H9 (cell line): ENCODE measurements at regions not wholly inside any gene's neighbourhood (a gene's known extent, or its start where the extent isn't known, plus 50 kb on each side); places are given as distances from the start of the nearest gene placed in this dataset.

Experiments used
- DNase-seq: peaks from one replicate; pipeline ENCODE4 v3.0.0-alpha.2; 2017
- H2AFZ ChIP-seq: one replicate; pipeline ENCODE4 v1.6.1; 2013; ENCODE audit warnings: mild to moderate bottlenecking, low read length, control low read depth, moderate library complexity
- H2AK5ac ChIP-seq: 2 replicates; pipeline ENCODE4 v1.6.1; 2013; ENCODE audit warnings: low read length, control low read depth, mixed read lengths; ENCODE audit not compliant: insufficient read length
- H2BK120ac ChIP-seq: one replicate; pipeline ENCODE4 v1.6.1; 2013; ENCODE audit warnings: low read depth, mild to moderate bottlenecking, low read length, control low read depth, inconsistent platforms; ENCODE audit not compliant: poor library complexity, severe bottlenecking
- H2BK12ac ChIP-seq: 2 replicates; pipeline ENCODE4 v1.6.1; 2013; ENCODE audit warnings: low read length, control low read depth, mixed read lengths, low read depth; ENCODE audit not compliant: insufficient read length
- H2BK15ac ChIP-seq: 2 replicates; pipeline ENCODE4 v1.6.1; 2013; ENCODE audit warnings: low read depth, low read length, control low read depth
- H2BK20ac ChIP-seq: one replicate; pipeline ENCODE4 v1.6.1; 2013; ENCODE audit warnings: low read depth, mild to moderate bottlenecking, low read length, control low read depth, inconsistent platforms; ENCODE audit not compliant: poor library complexity, severe bottlenecking
- H2BK5ac ChIP-seq: 2 replicates; pipeline ENCODE4 v1.6.1; 2013; ENCODE audit warnings: low read length, control low read depth, mixed read lengths; ENCODE audit not compliant: insufficient read length
- H3K14ac ChIP-seq: 2 replicates; pipeline ENCODE4 v1.6.1; 2013; ENCODE audit warnings: low read length, control low read depth; ENCODE audit not compliant: insufficient read depth
- H3K18ac ChIP-seq: 2 replicates; pipeline ENCODE4 v1.6.1; 2013; ENCODE audit warnings: low read depth, mild to moderate bottlenecking, mixed read lengths, low read length, control low read depth; ENCODE audit not compliant: insufficient read length
- H3K23ac ChIP-seq: 2 replicates; pipeline ENCODE4 v1.6.1; 2013; ENCODE audit warnings: low read length, control low read depth, mixed read lengths, low read depth; ENCODE audit not compliant: insufficient read length
- H3K23me2 ChIP-seq: 2 replicates; pipeline ENCODE4 v1.6.1; 2013; ENCODE audit warnings: low read depth, mild to moderate bottlenecking, mixed read lengths, low read length, control low read depth; ENCODE audit not compliant: insufficient read length, poor library complexity, severe bottlenecking
- H3K27ac ChIP-seq: 2 replicates; pipeline ENCODE4 v1.5.1; 2013; ENCODE audit warnings: low read length, control low read depth, mixed read lengths, low read depth; ENCODE audit not compliant: insufficient read length
- H3K27me3 ChIP-seq: 2 replicates; pipeline ENCODE4 v1.6.1; 2013; ENCODE audit warnings: low read length, control low read depth, inconsistent platforms; ENCODE audit not compliant: insufficient read depth
- H3K4ac ChIP-seq: 2 replicates; pipeline ENCODE4 v1.6.1; 2013; ENCODE audit warnings: low read depth, mild to moderate bottlenecking, control low read depth, inconsistent platforms, low read length, moderate library complexity
- H3K4me1 ChIP-seq: 2 replicates; pipeline ENCODE4 v1.6.1; 2013; ENCODE audit warnings: low read length, control low read depth, inconsistent platforms; ENCODE audit not compliant: insufficient read depth
- H3K4me2 ChIP-seq: 2 replicates; pipeline ENCODE4 v1.6.1; 2013; ENCODE audit warnings: low read length, control low read depth, mixed read lengths; ENCODE audit not compliant: insufficient read length, insufficient read depth
- H3K56ac ChIP-seq: 2 replicates; pipeline ENCODE4 v1.6.1; 2013; ENCODE audit warnings: low read depth, mild to moderate bottlenecking, mixed read lengths, low read length, control low read depth; ENCODE audit not compliant: insufficient read length
- H3K79me1 ChIP-seq: 2 replicates; pipeline ENCODE4 v1.6.1; 2013; ENCODE audit warnings: low read depth, mild to moderate bottlenecking, moderate library complexity, low read length, control low read depth, inconsistent platforms; ENCODE audit not compliant: insufficient read depth, poor library complexity, severe bottlenecking
- H3K79me2 ChIP-seq: 2 replicates; pipeline ENCODE4 v1.6.1; 2013; ENCODE audit warnings: low read length, control low read depth, inconsistent platforms; ENCODE audit not compliant: insufficient read depth
- H3K9ac ChIP-seq: 2 replicates; pipeline ENCODE4 v1.6.1; 2013; ENCODE audit warnings: low read length, control low read depth, mixed read lengths; ENCODE audit not compliant: insufficient read length; ENCODE audit errors: extremely low read depth
- H3K9me3 ChIP-seq: one replicate; pipeline ENCODE4 v1.6.1; 2013; ENCODE audit warnings: low read depth, low read length, inconsistent platforms; ENCODE audit not compliant: control insufficient read depth
- H3T11ph ChIP-seq: one replicate; pipeline ENCODE4 v1.6.1; 2013; ENCODE audit warnings: mild to moderate bottlenecking, low read length, control low read depth, inconsistent platforms
- H4K20me1 ChIP-seq: one replicate; pipeline ENCODE4 v1.6.1; 2013; ENCODE audit not compliant: control insufficient read depth, insufficient read length, insufficient read depth
- H4K5ac ChIP-seq: 2 replicates; pipeline ENCODE4 v1.6.1; 2013; ENCODE audit warnings: low read depth, mild to moderate bottlenecking, mixed read lengths, low read length, control low read depth; ENCODE audit not compliant: insufficient read length
- H4K8ac ChIP-seq: replicated peaks from 2 replicates; pipeline ENCODE4 v1.6.1; 2013; ENCODE audit warnings: low read length, control low read depth, mixed read lengths, low read depth; ENCODE audit not compliant: insufficient read length
- H4K91ac ChIP-seq: 2 replicates; pipeline ENCODE4 v1.6.1; 2013; ENCODE audit warnings: low read depth, mild to moderate bottlenecking, moderate library complexity, mixed read lengths, low read length, control low read depth; ENCODE audit not compliant: insufficient read length
- H3K27ac Mint-ChIP-seq, 3 experiments: 2 replicates in 2 of 3; 3 replicates in 1 of 3; pipeline ENCODE4 v1.8.0; 2020 to 2021; ENCODE audit warnings: mixed read lengths in 3 of 3, mild to moderate bottlenecking in 1 of 3, moderate library complexity in 1 of 3
- H3K27me3 Mint-ChIP-seq: 2 replicates; pipeline ENCODE4 v1.8.0; 2021; ENCODE audit warnings: low read depth, mild to moderate bottlenecking, moderate library complexity, mixed read lengths
- H3K36me3 Mint-ChIP-seq, 3 experiments: 2 replicates in 2 of 3; 3 replicates in 1 of 3; pipeline ENCODE4 v1.8.0; 2020 to 2021; ENCODE audit warnings: low read depth in 3 of 3, mixed read lengths in 3 of 3; ENCODE audit not compliant: insufficient read depth in 1 of 3
- H3K4me1 Mint-ChIP-seq, 2 experiments: 2 replicates each; pipeline ENCODE4 v1.8.0; 2020; ENCODE audit warnings: mixed read lengths in 2 of 2
- H3K4me3 Mint-ChIP-seq, 2 experiments: 2 replicates in 1 of 2; 3 replicates in 1 of 2; pipeline ENCODE4 v1.8.0; 2020 to 2021; ENCODE audit warnings: mild to moderate bottlenecking in 2 of 2, mixed read lengths in 2 of 2, moderate library complexity in 1 of 2
- H3K9me3 Mint-ChIP-seq, 2 experiments: 2 replicates in 1 of 2; 3 replicates in 1 of 2; pipeline ENCODE4 v1.8.0; 2020; ENCODE audit warnings: mild to moderate bottlenecking in 2 of 2, mixed read lengths in 2 of 2, moderate library complexity in 1 of 2
- TF ChIP-seq, protein P1 (sequence below): fragments of 200-600 bp; sonication (generic); conservative IDR thresholded peaks from 3 replicates; pipeline ENCODE4 v1.8.0; 2021; ENCODE audit warnings: antibody characterized with exemption, mild to moderate bottlenecking

DNA sequence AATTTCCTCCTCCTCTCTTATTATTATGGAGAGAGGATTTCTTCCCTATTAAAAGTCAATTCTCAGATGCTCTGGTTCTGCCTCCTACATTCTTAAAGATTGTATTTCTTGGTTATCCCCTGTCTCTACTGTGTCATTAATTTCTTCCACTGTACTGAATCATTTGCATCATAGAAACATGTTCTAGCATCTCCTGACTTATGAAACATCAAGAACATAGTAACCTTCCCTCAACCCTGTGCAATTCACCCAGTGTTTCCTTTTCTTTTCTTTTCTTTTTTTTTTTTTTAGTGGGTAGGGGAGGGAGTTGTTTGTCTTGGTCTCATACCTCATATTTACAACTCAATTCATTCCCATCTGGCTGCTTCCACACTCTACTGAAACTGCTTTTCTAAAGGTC is 288.0 kb upstream of the PLET1 start:
- Histone ChIP-seq H4K20me1 (no peaks in the 10 kb centered on the region), H3K9me3 (no peaks in the 10 kb centered on the region), H3K27ac (no peak overlapping the region), H3K18ac (no peak overlapping the region), H3K4me2 (no peak overlapping the region), H3K79me1 (no peaks in the 10 kb centered on the region), H2BK15ac (no peak overlapping the region), H2AFZ (no peak overlapping the region), H3K23me2 (no peaks in the 10 kb centered on the region), H2BK5ac (no peak overlapping the region), H2BK12ac (no peak overlapping the region), H3K79me2 (no peaks in the 10 kb centered on the region), H3K56ac (no peak overlapping the region), H2BK20ac (no peak overlapping the region), H3K14ac (no peak overlapping the region), H2BK120ac (no peak overlapping the region), H4K8ac (no peak overlapping the region), H3T11ph (no peak overlapping the region), H4K5ac (no peak overlapping the region), H2AK5ac (no peak overlapping the region), H3K9ac (no peak overlapping the region), H3K4ac (no peak overlapping the region), H3K23ac (no peak overlapping the region), H3K4me1 (no peaks in the 10 kb centered on the region), H3K27me3 (no peaks in the 10 kb centered on the region), H4K91ac (no peak overlapping the region)
- Mint-ChIP-seq H3K27me3 (no peaks in the 10 kb centered on the region), H3K9me3 (no peaks in the 10 kb centered on the region; a peak in 2 of 5 replicates), H3K4me1 (peaks cover 5 to 12% of the 10 kb centered on the region in 2 experiments), H3K4me3 (no peak overlapping the region), H3K36me3 (peaks cover 0 to 2% (median 0%) of the 10 kb centered on the region in 3 experiments; a peak in 2 of 7 replicates), H3K27ac (no peak overlapping the region)
- no peak for DNase-seq
- TF ChIP-seq, protein P1, sequence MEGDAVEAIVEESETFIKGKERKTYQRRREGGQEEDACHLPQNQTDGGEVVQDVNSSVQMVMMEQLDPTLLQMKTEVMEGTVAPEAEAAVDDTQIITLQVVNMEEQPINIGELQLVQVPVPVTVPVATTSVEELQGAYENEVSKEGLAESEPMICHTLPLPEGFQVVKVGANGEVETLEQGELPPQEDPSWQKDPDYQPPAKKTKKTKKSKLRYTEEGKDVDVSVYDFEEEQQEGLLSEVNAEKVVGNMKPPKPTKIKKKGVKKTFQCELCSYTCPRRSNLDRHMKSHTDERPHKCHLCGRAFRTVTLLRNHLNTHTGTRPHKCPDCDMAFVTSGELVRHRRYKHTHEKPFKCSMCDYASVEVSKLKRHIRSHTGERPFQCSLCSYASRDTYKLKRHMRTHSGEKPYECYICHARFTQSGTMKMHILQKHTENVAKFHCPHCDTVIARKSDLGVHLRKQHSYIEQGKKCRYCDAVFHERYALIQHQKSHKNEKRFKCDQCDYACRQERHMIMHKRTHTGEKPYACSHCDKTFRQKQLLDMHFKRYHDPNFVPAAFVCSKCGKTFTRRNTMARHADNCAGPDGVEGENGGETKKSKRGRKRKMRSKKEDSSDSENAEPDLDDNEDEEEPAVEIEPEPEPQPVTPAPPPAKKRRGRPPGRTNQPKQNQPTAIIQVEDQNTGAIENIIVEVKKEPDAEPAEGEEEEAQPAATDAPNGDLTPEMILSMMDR, result no peak
